ENCODE measurements at regions not wholly inside any gene's neighbourhood (a gene's known extent, or its start where the extent isn't known, plus 50 kb on each side); places are given as distances from the start of the nearest gene placed in this dataset.
"Not testable (repeated sequence)": the region's sequence is repeated elsewhere in the genome, so short reads cannot be mapped to it uniquely, and the experiment has no call there.

- no peak for DNase-seq (ENCODE audit: low read depth)
Observed at GRCh38 chr3:40901298-40901697, 298.0 kb upstream of the CTNNB1 start.

- no peak for DNase-seq (ENCODE audit: low read depth)
Observed at GRCh38 chr3:40901796-40902195, 297.5 kb upstream of the CTNNB1 start.

GRCh38 chr3:40907907-40908465 lies 291.3 kb upstream of the CTNNB1 start:
- not testable (repeated sequence) for DNase-seq (ENCODE audit: low read depth)

- DNase-seq (ENCODE audit: low read depth) = no peak
Observed at GRCh38 chr3:40908612-40909011, 290.7 kb upstream of the CTNNB1 start.

- DNase-seq (ENCODE audit: low read depth) = no peak
Observed at GRCh38 chr3:40911264-40911663, 288.0 kb upstream of the CTNNB1 start.

- no peak for DNase-seq (ENCODE audit: low read depth)
Observed at GRCh38 chr3:40911928-40912327, 287.4 kb upstream of the CTNNB1 start.

GRCh38 chr3:40912461-40912860 lies 286.8 kb upstream of the CTNNB1 start:
- DNase-seq (ENCODE audit: low read depth) = no peak

- DNase-seq (ENCODE audit: low read depth) = no peak
Observed at GRCh38 chr3:40913192-40913591, 286.1 kb upstream of the CTNNB1 start.

- no peak for DNase-seq (ENCODE audit: low read depth)
Observed at GRCh38 chr3:40913641-40914040, 285.7 kb upstream of the CTNNB1 start.

GRCh38 chr3:40914475-40914874 lies 284.8 kb upstream of the CTNNB1 start:
- no peak for DNase-seq (ENCODE audit: low read depth)

GRCh38 chr3:40915346-40915865 lies 283.9 kb upstream of the CTNNB1 start:
- DNase-seq (ENCODE audit: low read depth) = no peak

- DNase-seq (ENCODE audit: low read depth) = no peak
Observed at GRCh38 chr3:40920041-40920440, 279.3 kb upstream of the CTNNB1 start.

- DNase-seq (ENCODE audit: low read depth) = no peak
Observed at GRCh38 chr3:40921251-40921650, 278.1 kb upstream of the CTNNB1 start.

- no peak for DNase-seq (ENCODE audit: low read depth)
Observed at GRCh38 chr3:40923143-40923542, 276.2 kb upstream of the CTNNB1 start.

GRCh38 chr3:40923651-40924050 lies 275.7 kb upstream of the CTNNB1 start:
- no peak for DNase-seq (ENCODE audit: low read depth)

- no peak for DNase-seq (ENCODE audit: low read depth)
Observed at GRCh38 chr3:40924559-40925141, 274.7 kb upstream of the CTNNB1 start.

- DNase-seq (ENCODE audit: low read depth) = no peak
Observed at GRCh38 chr3:40925231-40925630, 274.1 kb upstream of the CTNNB1 start.

- no peak for DNase-seq (ENCODE audit: low read depth)
Observed at GRCh38 chr3:40930131-40930538, 269.2 kb upstream of the CTNNB1 start.

GRCh38 chr3:40930756-40931155 lies 268.5 kb upstream of the CTNNB1 start:
- no peak for DNase-seq (ENCODE audit: low read depth)

- no peak for DNase-seq (ENCODE audit: low read depth)
Observed at GRCh38 chr3:40938591-40938990, 260.7 kb upstream of the CTNNB1 start.

GRCh38 chr3:40939030-40939740 lies 260.1 kb upstream of the CTNNB1 start:
- no peak for DNase-seq (ENCODE audit: low read depth)

GRCh38 chr3:40939741-40940130 lies 259.6 kb upstream of the CTNNB1 start:
- no peak for DNase-seq (ENCODE audit: low read depth)

GRCh38 chr3:40940651-40941050 lies 258.7 kb upstream of the CTNNB1 start:
- no peak for DNase-seq (ENCODE audit: low read depth)

Data from HS-5 (cell line).